ENCODE measurements at regions not wholly inside any gene's neighbourhood (a gene's known extent, or its start where the extent isn't known, plus 50 kb on each side); places are given as distances from the start of the nearest gene placed in this dataset.

DNA sequence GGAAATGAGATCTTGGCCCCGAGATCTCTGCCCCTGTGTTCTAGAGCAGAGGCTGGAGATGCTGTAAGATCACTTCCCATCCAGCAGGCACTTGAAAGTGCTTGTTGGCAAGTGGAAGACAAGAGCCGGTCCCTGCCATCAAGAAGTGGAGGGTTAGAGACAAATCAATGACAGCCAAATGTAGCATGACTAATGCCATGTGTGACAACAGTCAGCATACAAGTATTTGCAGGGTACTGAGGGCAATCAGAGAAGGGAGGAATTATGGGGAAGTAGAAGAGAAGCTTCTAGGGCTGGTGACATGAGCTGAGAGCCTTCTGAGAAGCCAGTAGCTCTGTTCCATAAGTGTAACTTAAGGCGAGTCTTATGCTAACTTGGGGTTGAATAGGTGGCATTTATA lies 58.6 kb downstream of the TMEM17 start:
- DNase-seq (ENCODE audit: low read depth in 3 of 3) = no peak

DNA sequence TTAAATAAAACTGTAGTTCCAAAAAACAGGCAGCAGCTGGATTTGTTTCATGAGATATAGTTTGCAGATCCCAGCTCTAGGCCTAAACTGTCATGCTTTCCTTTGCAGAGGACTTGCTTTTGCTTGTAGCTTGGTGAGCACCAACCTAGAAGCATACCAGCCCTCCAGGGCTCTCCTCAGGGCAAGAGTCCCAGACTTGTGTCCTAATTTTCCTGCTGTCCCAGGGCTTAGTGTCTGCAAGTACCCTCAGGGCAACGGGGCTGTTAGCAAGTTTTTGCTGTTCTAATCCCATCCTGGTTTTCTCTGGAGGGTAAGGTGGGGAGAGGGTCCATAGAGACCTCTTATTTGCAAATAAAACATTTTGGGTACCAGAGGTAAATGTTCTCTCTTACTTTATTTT lies 59.5 kb downstream of the TMEM17 start:
- no peak for DNase-seq (ENCODE audit: low read depth in 3 of 3)

DNA sequence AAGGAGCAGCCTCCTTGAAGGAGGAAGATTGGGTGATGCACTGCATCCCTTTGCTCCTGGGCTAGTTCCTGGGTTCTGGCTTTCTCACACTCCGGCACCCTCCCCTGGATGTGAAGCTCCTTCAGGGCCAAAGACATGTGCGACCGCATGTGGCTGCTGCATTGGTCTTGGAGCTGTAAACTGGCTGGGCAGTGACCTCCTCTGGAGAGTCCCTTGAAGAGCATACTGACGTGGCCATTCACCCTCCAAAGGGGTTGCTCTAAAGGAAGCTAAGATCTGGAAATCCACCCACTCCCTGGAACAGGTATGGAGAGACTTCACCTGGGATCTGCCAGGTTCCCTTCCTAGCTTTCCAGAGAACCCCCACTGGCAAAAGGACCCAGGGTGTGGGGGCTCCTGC lies 62.1 kb downstream of the TMEM17 start:
- DNase-seq (ENCODE audit: low read depth in 3 of 3) = no peak

DNA sequence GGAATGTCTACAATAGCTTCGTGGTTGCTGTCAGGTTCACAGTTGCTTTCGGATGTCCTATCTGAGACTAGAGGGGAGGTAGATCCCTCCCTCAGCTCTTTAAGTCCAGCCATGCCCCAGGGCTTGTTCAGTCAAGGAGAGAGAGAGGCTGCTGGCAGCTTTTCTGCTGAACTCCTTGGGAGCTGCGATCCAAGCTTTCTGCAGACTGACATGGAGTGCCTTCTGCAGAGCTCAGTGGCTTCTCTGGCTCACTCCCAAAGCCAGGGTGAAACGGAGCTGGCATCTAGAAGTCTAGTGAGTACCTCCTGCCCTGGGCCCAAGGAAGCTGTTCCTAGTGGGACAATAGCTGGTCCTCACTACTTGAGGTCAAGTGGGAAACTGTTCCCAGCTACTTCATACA lies 62.5 kb downstream of the TMEM17 start:
- DNase-seq (ENCODE audit: low read depth in 3 of 3) = no peak

DNA sequence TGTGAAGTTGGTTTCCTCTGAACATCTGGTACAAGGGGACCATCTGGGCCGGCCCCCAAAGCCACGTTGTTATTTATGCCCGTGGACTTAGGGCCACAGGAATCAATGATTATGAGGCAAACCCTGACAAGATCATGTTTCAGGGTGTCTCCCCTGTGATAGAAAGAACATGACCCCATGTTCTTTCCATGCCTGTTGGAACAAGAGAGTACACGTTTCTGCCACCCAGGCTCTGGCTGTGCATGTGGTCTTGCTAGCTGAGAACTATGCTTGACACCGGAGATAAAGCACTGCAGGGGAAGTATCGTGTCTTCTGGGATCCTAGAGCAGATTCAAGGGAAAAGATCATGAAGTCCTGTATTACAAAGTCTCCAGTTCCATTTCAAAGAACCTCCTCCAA lies 64.2 kb downstream of the TMEM17 start:
- no peak for DNase-seq (ENCODE audit: low read depth in 3 of 3)

DNA sequence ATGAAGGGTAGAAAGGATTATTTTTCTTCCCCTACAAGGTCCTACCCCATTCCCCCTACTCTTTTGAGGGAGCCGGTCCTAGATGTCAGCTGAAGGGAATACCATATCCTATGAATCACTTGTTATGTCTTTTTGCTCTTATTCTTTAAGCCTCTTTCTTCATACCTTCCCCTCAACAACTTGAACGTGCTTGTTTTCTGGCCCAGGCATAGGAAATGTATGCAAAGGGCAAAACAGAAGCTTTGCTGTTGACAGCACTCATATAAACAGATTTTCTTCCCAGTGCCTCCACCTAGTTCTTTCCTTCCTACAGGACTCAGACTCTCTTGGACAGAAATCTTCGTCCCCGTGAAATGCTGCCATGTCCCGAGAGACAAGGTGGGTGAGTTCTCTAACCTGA lies 64.6 kb downstream of the TMEM17 start:
- DNase-seq (ENCODE audit: low read depth in 3 of 3) = no peak

DNA sequence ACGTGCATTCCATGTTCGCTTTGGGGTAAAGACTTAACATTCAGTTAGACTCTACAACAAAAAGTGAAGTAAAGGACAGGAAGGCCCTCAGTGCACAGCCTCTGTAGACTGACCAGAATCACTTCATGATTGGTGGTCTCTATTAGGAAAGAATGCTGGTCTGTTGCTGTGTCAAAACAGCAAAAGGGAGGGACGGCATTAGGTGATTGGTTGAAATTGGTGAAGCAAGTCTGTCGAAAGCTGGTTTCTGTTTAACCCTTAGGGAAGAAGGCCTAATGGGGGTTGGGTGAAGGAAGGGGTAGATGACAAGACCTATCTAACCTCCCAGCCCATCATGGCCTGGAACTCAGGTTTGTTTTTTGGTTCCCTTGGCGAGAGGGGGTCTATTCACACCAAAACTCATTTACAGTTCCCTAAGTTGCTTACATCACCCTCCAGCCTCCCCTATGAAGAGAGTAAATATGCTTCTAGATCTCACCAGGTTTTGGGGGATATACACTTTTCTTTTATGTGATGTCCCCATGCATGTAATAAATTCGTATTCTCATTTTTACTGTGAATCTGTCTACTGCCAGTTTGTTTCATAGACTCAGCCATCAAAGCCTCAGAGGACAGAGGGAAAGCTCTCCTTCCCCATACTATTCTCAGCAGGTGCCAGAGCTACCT lies 65.6 kb downstream of the TMEM17 start:
- no peak for DNase-seq (ENCODE audit: low read depth in 3 of 3)

DNA sequence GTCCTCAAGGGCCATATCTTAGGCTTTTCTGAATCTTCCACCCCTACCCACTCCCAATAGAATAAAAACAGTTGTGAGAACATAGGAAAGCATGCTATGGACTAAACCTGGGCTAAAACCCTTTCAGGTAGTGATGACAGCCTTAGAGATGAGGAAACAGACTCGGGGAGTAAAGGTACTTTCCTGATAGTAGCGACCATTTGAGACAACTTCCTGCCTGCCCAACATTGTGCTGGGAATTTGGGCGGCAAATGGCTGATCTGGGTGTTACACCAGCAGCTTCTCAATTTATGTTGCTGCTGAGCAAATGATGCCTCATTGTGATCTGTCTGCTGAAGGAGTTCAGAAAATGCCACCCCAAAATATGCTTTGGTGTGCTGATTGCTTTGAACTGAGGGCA lies 66.6 kb downstream of the TMEM17 start:
- DNase-seq (ENCODE audit: low read depth in 3 of 3) = no peak

DNA sequence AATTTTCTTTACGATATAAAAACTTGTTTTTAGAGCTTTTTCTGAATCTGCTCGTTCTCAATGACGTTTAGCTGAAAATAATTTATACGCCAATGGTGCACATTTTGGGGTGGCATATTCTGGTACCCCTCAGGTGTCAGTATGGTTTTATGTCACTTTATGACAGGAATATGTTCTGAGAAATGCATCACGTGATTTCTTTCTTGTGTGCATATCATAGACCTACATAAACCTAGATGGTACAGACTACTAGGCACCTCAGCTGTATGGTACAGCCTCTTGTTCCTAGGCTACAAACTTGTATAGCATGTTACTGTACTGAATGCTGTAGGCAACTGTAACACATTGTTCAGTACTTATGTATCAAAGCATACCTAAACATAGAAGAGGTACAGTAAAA lies 68.2 kb downstream of the TMEM17 start:
- DNase-seq (ENCODE audit: low read depth in 3 of 3) = no peak

DNA sequence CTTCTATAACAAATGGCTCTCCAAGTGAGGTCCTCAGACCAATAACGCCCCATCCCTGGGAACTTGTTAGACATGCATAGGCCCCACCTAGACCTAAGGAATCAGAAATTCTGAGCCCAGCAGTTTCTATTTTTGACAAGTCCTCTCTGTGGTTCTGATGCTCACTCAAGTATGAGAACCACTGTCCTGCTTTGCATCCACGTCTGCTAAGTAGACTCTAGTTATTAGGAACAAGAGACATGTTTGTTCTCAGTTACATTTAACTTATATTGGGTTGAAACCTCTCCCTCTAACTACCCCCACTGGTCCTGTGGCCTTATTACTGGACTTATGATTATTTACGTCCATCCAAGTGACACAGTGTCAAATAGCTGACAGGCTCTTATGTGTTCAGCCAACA lies 70.3 kb downstream of the TMEM17 start:
- no peak for DNase-seq (ENCODE audit: low read depth in 3 of 3)

DNA sequence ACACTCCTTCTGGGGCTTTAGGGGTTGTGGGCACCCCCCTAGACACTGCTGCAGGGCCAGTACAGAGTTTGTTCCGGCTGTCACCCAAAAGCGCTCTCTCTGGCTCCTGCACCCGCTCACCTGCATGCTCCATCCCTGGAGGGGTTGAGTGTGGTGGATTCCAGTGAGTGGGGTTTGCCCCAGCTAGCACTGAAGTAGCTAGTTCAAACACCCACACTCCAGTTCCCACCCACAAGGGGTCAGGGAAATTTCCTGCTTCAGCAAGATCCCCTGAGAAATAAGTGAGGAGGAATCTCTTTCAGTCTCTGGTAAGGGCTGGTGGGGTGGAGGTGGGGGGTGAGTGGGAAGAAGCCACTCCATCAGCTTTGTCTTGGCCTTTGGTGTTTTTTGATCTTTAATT lies 73.6 kb downstream of the TMEM17 start:
- DNase-seq (ENCODE audit: low read depth in 3 of 3) = no peak

DNA sequence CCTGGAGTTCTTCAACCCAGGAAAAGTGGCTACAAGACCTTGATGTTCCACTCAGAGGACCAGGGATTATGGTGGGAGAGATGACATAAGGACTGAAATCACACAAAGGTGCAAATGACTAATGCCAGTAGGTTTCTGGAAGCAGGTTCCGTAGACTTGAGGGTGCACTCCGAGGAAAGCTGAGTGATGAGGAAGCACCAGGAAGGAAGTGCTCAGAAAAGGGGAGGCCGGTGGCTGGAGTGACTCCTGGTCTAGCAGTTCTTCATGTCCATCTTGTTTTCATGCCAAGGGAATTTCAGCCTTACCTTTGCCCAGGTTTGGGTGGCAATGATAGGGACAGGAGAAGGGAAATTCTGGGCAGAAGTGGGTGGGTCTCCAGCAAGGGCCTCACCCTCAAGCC lies 74.5 kb downstream of the TMEM17 start:
- no peak for DNase-seq (ENCODE audit: low read depth in 3 of 3)

DNA sequence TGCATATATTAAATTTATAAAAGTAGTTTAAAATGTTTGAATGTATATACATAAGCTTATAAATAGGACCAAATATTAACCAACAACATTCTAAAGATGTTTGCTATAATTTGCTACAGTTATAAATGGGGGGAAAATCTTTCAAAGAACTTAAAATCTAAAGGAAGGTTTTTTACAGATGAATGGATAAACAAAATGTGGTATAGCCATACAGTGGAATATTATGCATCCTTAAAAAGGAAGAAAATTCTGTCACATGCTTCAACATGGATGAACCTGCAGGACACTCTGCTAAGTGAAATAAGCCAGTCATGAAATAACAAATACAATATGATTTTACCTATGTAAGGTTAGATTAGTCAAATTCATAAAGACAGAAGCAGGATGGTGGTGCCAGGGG lies 75.8 kb downstream of the TMEM17 start:
- DNase-seq (ENCODE audit: low read depth in 3 of 3) = no peak

DNA sequence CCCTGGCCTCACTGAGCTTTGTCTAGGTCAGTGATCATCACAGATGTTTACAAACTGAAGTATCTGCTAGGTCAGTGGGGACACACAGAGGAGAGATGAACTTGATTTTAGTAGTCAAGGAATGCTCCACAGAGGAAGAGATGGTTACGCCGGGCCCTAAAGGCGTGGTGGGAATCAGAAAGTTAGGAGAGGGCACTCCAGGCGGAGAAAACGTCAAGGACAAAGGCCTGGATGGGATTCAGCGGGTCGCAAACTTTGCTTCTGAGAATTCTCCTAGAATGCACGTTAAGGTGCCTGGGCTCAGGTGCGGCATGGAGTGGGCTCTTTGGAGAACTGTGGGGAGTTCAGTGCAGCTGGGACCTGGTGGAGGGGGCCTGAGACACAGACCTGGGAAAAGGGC lies 78.8 kb downstream of the TMEM17 start:
- no peak for DNase-seq (ENCODE audit: low read depth in 3 of 3)

DNA sequence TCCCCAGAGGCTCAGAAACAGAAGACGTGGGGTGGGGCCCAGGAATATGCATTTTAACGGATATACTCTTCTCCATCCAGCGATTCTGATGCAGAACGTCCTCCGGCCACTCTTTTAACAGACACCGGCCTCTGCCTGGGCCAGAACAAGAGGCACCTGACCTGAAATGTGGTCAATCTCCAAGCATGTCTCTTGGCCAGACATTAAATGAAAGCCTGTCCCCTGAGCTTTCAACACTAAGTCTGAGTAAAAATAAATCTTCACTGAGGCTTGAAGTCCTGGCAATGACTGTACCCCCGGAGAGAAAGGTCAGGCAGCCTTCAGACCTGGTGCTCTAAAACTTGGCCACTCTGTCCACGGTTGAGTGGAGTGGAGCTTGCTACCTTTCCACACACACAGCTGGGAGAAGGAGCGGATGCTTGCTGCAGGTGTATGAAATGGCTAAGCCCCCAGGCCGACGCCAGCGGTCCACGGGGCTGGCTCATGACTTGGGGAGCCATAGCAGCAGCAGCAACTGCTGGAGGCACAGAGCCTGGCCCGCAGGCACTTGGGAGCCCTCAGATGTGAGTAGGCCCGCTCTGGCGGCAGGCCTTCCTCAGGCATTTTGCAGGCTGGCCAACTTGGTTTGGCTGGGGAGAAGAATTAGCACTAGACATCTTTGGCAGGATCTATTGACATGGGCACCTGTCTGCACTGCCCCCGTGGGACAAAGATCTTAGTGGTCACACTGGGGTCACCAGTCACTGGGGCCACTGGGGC lies 79.7 kb downstream of the TMEM17 start:
- no peak for DNase-seq (ENCODE audit: low read depth in 3 of 3)

DNA sequence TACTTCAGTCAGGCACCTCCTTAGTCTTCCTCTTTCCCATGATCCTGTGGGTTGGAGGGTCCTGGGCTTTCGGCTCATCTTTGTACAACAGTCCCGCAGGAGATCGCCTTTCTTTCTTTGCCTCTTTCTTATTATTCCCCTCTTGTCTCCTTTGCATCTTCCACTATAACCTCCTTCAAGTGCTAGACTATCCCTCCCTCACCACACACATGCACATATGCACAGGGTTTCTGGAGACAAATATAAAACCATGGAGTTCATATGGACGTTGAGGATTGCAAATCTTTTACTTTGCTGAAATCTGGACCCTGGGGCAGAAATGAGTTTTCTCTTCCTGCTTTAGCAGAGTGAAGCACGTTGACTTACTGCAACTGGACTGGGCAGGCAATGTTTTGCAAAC lies 80.3 kb downstream of the TMEM17 start:
- no peak for DNase-seq (ENCODE audit: low read depth in 3 of 3)

DNA sequence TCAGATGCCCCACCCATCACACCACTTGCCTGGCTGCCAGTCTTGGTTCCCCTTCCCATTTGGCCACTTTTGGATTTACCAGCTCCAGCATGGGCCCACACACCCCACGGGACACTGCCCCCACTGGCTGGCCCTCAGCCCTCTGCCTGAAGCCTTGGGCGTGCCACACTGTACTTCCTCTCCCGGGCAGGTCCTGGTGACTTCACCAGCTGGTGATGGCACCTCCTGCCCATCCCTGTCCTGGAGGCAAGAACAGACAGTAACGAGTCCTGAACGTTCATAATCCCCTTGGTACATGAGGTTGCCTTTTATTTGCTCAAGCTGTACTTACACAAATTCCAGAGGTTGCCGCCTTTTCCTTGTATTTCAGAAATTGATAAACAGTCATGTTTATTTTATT lies 81.1 kb downstream of the TMEM17 start:
- no peak for DNase-seq (ENCODE audit: low read depth in 3 of 3)

DNA sequence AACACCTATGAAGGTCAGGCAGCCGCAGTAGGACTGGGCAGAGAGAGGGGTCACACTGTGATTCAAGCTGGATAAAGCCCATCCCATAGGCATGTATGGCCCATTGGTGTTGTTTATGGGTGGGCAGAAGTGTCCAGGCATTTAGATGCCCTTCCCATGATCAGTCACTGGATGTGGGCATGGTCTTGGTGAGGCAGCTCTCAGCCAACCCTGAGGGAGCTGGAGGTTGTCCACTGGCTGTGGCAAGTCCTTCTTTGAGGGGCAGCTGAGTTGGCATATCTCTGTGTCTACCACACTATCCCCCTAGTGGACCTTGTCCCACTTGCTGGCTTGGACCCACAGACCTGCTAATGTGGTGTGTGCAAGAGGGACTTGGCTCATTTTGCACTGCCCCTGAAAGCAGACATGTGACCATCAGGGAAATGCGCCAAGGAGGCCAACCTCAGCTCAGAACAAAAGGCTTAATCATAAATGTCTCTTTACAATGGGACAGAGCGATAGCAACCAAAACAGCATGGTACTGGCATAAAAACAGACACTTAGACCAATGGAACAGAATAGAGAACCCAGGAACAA lies 82.0 kb downstream of the TMEM17 start:
- DNase-seq (ENCODE audit: low read depth in 3 of 3) = no peak

DNA sequence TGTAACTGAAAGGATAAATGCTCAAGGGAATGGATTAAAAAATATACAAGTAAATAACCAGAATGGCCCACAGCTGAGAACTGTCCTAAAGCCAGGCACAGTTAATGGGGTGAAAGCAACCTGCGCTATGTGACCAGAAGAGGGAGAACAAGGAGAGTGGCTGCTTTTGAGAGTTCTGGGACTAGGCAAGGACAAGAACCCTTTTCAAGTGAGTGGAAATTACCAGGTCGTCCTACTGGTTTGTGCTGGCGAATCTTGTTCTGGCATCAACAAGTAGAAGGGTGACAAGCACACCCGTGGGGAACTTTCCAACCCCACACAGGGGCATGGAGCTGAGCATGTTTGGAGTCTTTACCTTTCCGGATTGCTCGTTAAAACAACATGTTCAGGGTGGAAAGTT lies 82.8 kb downstream of the TMEM17 start:
- DNase-seq (ENCODE audit: low read depth in 3 of 3) = no peak

DNA sequence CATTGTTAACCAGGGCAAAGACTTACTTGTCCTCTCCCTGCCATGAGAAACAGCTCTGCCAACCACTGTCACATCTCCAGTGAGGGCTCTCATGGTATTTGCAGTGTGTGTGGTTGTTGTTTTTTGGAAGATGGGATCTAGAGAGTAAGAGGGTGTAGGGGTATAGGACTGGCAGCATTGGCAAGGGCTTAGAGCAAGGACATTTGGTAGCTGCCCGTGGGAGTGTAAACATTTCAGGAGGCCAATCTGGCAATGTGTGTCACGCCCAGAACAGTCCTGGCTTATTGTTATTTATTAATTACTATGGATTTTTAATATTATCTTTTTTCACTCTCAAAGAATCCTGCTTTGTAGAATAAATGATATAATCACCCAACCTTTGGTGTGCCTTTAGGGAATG lies 90.5 kb downstream of the TMEM17 start:
- no peak for DNase-seq (ENCODE audit: low read depth in 3 of 3)

DNA sequence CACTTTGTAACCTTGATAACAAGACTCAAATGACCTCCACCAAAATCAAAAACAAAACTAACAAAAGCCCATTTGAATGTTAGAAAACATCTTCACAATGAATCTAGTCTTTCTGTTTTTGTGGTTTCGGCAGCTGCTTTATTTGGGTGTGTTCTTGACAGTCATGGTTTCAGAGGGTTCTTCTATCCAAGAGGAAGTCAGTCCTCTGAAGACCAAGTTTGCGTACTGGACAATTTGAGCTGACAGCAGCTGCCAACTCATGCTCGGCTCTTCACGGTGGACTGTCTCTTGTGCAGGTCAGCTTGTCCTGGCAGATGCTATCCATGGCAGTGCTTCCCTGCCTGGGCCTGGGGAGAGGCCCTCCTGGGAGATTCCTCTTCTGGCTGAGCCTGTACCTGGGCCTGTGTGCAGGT lies 91.0 kb downstream of the TMEM17 start:
- no peak for DNase-seq (ENCODE audit: low read depth in 3 of 3)

DNA sequence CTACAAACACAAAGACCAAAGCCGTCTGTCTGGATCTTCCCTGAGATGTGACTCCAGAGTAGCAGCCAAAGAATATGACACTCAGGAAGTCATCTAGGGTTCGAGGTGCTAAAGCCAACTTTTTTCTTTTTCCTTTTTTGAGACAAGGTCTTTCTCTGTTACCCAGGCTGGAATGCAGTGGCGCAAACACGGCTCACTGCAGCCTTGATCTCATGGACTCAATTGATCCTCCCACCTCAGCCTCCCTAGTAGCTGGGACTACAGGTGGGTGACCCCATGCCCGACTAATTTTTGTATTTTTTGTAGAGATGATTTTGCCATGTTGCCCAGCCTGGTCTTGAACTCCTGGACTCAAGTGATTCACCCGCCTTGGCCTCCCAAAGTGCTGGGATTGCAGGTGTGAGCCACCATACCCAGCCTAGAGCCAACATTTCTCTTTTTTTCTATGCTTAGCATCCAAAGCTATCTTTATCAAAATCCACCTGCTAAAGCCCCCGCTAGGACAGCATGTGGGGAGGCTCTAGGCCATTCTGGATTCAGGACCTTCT lies 92.8 kb downstream of the TMEM17 start:
- DNase-seq (ENCODE audit: low read depth in 3 of 3) = no peak

DNA sequence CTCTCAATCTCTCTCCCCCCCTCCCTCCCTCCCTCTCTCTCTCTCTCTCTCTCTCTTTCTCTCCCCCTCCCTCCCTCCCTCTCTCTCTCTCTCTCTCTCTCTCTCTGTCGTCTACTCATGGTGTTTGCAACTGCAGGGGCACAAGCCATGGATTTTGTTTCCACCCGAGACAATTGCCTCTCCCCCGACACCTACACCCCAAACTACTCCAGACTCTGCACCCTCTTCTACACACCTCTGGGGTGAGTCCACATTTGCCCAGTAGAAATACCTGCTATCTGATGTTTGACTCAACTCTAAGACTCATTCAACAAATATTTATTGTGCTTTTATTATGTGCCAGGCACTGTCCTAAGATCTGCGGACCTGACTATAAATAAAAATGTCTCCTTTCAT lies 93.7 kb downstream of the TMEM17 start:
- DNase-seq (ENCODE audit: low read depth in 3 of 3) = no peak
